Coronary artery (tissue), 2 donors: ENCODE measurements at regions not wholly inside any gene's neighbourhood (a gene's known extent, or its start where the extent isn't known, plus 50 kb on each side); places are given as distances from the start of the nearest gene placed in this dataset.

ENCODE experiments used
- DNase-seq: peaks from one replicate; pipeline ENCODE4 v3.0.0-alpha.2; 2017; ENCODE audit warnings: low spot score
- H3K27ac ChIP-seq, 2 donors: fragments of 200-600 bp; sonication (generic); one replicate each; pipeline ENCODE4 v1.5.1; 2016 to 2019
- H3K4me3 ChIP-seq: fragments of 200-600 bp; sonication (generic); 2 replicates; pipeline ENCODE4 v1.5.1; 2016; ENCODE audit warnings: mild to moderate bottlenecking, moderate library complexity
- CTCF ChIP-seq: fragments of 200-600 bp; sonication (generic); IDR thresholded peaks from one replicate; pipeline ENCODE4 v1.5.1; 2019; ENCODE audit warnings: antibody characterized with exemption

DNA sequence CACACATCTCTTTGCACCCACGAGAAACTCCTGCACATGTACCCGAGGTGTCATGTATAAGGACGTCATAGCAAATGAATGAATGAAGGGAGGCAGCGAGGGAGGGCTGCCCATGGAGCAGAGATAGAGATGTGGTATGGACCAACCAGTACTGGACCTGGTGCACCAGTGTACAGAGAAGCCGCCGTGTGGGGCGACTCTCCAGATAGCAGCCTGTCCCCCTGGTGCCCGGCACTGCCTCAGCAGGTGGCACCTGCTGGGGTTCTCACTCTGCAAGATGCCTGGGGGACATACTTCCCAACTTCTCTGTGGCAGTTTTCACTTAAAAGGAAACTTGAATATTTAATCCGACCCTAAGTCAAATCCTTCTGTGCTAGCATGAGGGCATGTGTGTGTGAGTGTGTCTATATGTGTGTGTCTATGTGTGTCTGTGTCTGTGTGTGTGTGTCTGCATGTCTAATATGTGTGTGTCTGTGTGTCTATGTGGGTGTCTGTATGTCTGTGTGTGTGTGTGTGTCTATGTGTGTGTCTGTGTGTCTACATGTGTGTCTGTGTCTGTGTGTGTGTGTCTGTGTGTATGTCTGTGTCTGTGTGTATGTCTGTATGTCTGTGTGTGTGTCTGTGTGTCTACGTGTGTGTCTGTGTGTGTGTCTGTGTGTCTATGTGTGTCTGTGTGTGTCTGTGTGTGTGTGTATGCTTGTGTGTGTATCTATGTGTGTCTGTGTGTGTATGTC, 132.0 kb downstream of the RNASET2 start:
- DNase-seq = no peak
- H3K27ac ChIP-seq = no peak overlapping the region
- no peak for TF ChIP-seq CTCF
- no peak overlapping the region for H3K4me3 ChIP-seq

- no peak overlapping the region for H3K27ac ChIP-seq
- DNase-seq = no peak
- no peak overlapping the region for H3K4me3 ChIP-seq
- no peak for TF ChIP-seq CTCF
These were observed 133.7 kb downstream of the RNASET2 start for GRCh38 chr6:166822609-166823008.

DNA sequence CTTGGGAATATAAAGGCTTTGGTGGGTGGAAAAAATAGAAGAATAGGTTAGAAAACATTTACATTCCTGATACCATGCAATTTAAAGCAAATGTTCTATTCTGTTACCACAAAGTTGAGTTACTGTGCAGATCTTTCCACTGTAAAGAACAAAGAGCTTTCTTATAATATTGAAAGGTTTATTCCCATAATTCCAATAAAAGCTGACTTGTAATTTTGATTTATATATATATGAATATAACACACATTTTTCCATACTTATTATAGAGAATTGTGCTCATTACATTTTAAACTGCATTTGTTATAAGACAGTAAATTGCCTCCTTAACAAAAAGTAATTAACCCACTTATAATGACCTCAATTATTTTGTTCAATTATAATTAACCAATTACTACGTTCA, 135.9 kb downstream of the RNASET2 start:
- Histone ChIP-seq H3K4me3 (no peak overlapping the region), H3K27ac (no peak overlapping the region)
- TF ChIP-seq CTCF = no peak
- no peak for DNase-seq

- no peak for TF ChIP-seq CTCF
- DNase-seq = no peak
- Histone ChIP-seq H3K27ac (no peak overlapping the region), H3K4me3 (no peak overlapping the region)
These were observed 136.3 kb downstream of the RNASET2 start for GRCh38 chr6:166820070-166820469.

DNA sequence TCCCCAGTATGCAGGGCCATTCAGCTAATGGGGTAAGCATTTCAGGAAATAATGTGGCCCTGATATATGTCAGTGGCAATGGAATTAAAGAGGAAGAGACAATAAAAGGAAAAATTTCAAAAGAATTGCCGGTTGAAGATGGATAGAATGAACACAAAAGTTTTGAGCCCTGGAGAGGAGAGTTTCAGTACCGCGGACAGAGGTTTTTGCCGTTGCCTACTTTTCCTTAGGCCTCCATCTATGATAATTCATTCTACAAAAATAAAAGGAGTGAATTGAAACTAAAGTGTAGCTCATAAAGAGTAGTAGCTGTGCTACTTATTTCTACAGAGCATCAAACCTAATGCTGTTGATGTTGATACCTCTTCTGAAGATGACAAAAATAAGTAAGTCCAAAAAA, 140.7 kb downstream of the RNASET2 start:
- Histone ChIP-seq H3K4me3 (no peak overlapping the region), H3K27ac (no peak overlapping the region)
- no peak for DNase-seq
- TF ChIP-seq CTCF = no peak

GRCh38 chr6:166814390-166814789, 142.0 kb downstream of the RNASET2 start:
- no peak for TF ChIP-seq CTCF
- DNase-seq = no peak

GRCh38 chr6:166813461-166813860, 142.9 kb downstream of the RNASET2 start:
- no peak overlapping the region for H3K27ac ChIP-seq
- no peak overlapping the region for H3K4me3 ChIP-seq
- TF ChIP-seq CTCF = no peak
- DNase-seq = no peak

More at GRCh38 chr6:166814390-166814789, 142.0 kb downstream of the RNASET2 start:
- Histone ChIP-seq H3K27ac (no peak overlapping the region), H3K4me3 (no peak overlapping the region)
